Fibroblast of the aortic adventitia (primary cell): ENCODE measurements at regions not wholly inside any gene's neighbourhood (a gene's known extent, or its start where the extent isn't known, plus 50 kb on each side); places are given as distances from the start of the nearest gene placed in this dataset.
"Not testable (repeated sequence)": the region's sequence is repeated elsewhere in the genome, so short reads cannot be mapped to it uniquely, and the experiment has no call there.

Source experiments
- DNase-seq: peaks from one replicate; pipeline ENCODE4 v3.0.0-alpha.2; 2010; ENCODE audit warnings: low read depth
- H3K4me3 ChIP-seq: 2 replicates; pipeline ENCODE4 v1.5.1; 2011; ENCODE audit warnings: low read depth, mild to moderate bottlenecking, control low read depth, low read length, moderate library complexity
- TF ChIP-seq, protein P1 (sequence below): IDR thresholded peaks from 2 replicates; pipeline ENCODE4 v1.5.1; 2011; ENCODE audit warnings: mild to moderate bottlenecking, low read length, control low read depth, inconsistent platforms; ENCODE audit not compliant: insufficient read depth

DNA sequence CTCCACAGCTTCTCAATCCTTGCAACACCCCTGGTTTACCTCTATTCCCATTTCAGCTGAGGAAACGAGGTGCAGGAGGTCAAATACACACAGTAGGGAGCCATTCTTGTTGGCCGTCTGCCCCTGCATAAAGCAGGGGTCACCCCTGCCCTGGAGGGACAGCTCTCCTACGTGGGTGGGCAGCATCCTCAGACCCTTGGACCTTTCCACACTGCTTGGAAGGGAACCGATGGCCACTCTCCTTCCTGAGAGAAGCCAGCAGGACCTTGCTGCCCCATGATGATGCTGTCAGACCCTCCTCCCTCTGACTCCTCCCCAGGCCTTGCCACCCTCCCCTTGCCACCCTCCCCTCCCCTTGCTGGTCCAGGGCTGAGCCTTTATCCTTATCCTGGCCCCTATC, 121.1 kb upstream of the SYT13 start:
- no peak overlapping the region for H3K4me3 ChIP-seq
- DNase-seq: no peak
- TF ChIP-seq, protein P1, sequence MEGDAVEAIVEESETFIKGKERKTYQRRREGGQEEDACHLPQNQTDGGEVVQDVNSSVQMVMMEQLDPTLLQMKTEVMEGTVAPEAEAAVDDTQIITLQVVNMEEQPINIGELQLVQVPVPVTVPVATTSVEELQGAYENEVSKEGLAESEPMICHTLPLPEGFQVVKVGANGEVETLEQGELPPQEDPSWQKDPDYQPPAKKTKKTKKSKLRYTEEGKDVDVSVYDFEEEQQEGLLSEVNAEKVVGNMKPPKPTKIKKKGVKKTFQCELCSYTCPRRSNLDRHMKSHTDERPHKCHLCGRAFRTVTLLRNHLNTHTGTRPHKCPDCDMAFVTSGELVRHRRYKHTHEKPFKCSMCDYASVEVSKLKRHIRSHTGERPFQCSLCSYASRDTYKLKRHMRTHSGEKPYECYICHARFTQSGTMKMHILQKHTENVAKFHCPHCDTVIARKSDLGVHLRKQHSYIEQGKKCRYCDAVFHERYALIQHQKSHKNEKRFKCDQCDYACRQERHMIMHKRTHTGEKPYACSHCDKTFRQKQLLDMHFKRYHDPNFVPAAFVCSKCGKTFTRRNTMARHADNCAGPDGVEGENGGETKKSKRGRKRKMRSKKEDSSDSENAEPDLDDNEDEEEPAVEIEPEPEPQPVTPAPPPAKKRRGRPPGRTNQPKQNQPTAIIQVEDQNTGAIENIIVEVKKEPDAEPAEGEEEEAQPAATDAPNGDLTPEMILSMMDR: no peak

DNA sequence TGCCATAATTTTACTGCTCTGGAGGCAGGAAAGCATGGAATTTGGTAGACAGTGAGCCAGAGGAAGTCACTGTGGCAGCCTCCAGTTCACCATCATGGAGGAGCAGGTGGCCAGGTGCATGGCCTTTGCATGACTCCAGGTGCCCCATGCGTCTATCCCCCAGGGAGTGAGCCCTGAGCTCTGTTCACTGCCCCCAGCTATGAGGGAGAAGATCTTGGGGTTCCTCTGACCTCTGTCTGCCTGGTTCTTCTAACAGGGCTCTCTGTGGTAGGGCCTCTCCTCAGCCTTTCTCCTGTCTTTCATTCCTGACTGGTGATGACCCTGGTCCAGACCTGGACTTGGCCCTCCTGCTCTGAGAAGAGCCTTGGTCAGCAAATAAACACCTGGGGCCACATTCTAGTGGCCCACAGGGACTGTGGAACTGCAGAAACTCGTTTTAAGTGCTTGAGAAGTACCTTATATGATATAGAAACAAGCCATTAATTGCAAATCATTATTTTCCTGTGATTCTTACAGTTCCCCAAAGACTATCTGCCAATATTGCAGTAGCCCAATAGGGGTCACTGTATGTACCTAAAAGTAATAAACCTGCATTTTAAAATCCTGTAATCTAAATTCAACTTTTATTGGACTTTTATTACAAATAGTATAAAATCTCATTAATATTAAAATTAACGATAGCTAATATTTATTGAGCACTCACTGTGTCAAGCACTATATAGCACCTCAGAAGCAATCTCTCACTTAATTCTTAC, 120.0 kb upstream of the SYT13 start:
- peak; percentile 42 for DNase-seq
- H3K4me3 ChIP-seq: no peak overlapping the region
- TF ChIP-seq, protein P1: peak; percentile 53

GRCh38 chr11:45403521-45403920, 117.4 kb upstream of the SYT13 start:
- H3K4me3 ChIP-seq, DNase-seq: not testable (repeated sequence)

DNA sequence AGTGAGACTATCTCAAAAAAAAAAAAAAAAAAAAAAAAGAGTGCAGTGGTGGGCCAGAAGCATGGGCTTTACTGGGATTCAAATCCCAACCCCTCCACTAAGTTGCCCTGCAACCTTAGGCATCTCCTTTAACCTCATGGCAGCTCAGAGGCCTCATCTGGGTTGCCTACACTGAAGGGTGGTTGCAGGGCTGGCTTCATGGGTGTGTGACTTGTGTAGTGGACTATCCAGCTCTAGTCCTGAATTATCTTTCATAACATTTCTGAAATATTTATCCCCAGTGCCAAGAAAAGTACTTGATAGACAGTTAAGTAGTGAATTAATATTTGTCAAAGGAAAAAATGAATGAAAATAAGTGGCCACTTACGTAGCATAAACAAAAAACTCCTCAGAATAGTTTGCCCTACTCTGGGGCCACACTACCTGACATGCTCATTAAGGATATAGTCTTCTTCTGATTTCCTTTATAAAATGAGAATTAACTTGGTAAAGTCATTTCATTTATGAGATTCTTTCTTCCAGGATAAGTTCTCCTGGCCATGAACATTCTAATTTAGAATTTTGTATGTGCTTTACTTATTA, 116.0 kb upstream of the SYT13 start:
- no peak for DNase-seq

GRCh38 chr11:45400591-45400990, 114.5 kb upstream of the SYT13 start:
- TF ChIP-seq, protein P1: no peak
- H3K4me3 ChIP-seq: no peak overlapping the region
- peak; percentile 52 for DNase-seq

More for the DNA sequence above, 116.0 kb upstream of the SYT13 start:
- TF ChIP-seq, protein P1: no peak
- H3K4me3 ChIP-seq: no peak overlapping the region

DNA sequence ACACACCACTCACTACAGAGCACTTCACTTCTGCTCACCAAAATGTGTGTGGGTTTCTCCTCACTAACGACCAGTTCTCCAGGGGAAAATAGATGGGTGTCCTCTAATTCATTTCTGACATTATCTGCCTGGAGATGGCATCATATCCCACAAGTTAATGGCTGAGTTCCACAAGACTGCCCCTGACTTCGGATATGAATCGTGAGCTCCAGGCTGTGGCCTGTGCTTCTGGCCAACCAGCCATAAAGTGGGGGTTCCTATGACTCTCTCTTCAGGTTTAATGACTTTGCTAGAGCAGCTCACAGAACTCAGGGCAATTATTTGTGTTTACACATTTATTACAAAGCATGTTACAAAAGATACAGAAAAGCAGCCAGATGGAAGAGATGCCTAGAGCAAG, 113.0 kb upstream of the SYT13 start:
- TF ChIP-seq, protein P1: no peak
- H3K4me3 ChIP-seq: no peak overlapping the region
- no peak for DNase-seq

DNA sequence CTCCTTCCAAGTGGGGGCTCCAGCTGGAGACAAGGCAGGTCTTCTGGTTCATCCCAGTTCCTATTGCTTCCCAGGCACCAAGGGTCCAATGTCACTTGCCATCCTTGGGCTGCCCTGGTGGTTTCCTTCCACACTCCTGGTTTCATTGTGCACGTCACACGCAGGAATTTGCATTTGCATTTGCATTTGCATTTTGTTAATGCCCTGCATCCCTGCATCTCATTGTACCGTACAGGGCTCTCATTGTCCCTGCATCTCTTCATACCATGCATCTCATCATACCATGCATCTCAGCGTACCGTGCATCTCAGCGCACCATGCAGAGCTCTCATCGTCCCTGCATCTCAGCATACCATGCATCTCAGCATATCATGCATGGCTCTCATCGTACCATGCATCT, 112.2 kb upstream of the SYT13 start:
- TF ChIP-seq, protein P1: no peak
- no peak for DNase-seq
- H3K4me3 ChIP-seq: no peak overlapping the region
